ENCODE measurements at regions not wholly inside any gene's neighbourhood (a gene's known extent, or its start where the extent isn't known, plus 50 kb on each side); places are given as distances from the start of the nearest gene placed in this dataset.

GRCh38 chr3:6605227-6605626 lies 255.7 kb upstream of the GRM7 start:
- H3K4me1 ChIP-seq (ENCODE audit: control insufficient read depth, insufficient read depth, low read length): no peaks in the 10 kb centered on the region
- H3K27ac ChIP-seq (ENCODE audit: low read length): no peak overlapping the region
- no peaks in the 10 kb centered on the region for H3K36me3 ChIP-seq (ENCODE audit: control insufficient read depth, insufficient read depth, low read length)
- intact Hi-C loops (cut with micrococcal nuclease): no loop called here
- Mint-ChIP-seq H3K4me3 (no peak overlapping the region), H3K27ac (no peak overlapping the region), H3K9me3 (peaks cover 18 to 44% of the 10 kb centered on the region in 2 donors), H3K27me3 (ENCODE audit: low read depth in 2 of 2) (no peaks in the 10 kb centered on the region), H3K36me3 (peaks cover 15% of the 10 kb centered on the region), H3K4me1 (no peaks in the 10 kb centered on the region)
- TF ChIP-seq, protein P1, sequence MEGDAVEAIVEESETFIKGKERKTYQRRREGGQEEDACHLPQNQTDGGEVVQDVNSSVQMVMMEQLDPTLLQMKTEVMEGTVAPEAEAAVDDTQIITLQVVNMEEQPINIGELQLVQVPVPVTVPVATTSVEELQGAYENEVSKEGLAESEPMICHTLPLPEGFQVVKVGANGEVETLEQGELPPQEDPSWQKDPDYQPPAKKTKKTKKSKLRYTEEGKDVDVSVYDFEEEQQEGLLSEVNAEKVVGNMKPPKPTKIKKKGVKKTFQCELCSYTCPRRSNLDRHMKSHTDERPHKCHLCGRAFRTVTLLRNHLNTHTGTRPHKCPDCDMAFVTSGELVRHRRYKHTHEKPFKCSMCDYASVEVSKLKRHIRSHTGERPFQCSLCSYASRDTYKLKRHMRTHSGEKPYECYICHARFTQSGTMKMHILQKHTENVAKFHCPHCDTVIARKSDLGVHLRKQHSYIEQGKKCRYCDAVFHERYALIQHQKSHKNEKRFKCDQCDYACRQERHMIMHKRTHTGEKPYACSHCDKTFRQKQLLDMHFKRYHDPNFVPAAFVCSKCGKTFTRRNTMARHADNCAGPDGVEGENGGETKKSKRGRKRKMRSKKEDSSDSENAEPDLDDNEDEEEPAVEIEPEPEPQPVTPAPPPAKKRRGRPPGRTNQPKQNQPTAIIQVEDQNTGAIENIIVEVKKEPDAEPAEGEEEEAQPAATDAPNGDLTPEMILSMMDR (IDR thresholded peaks at IDR 0.05): no peak
- no peak for DNase-seq
- no peaks in the 10 kb centered on the region for H3K27me3 ChIP-seq (ENCODE audit: control insufficient read depth, insufficient read depth, low read length)
- no peak for ATAC-seq
- H3K4me3 ChIP-seq (ENCODE audit: low read length): no peak overlapping the region
- H3K9me3 ChIP-seq (ENCODE audit: control insufficient read depth, insufficient read depth, low read length): peaks cover 4% of the 10 kb centered on the region
- WGBS (ENCODE audit: insufficient coverage): 86% methylated on average over 2 of the region's 3 CpGs

- peaks cover 14 to 46% of the 10 kb centered on the region in 2 donors for H3K9me3 Mint-ChIP-seq
- intact Hi-C loops (cut with micrococcal nuclease): no loop called here
- no peak overlapping the region for H3K27ac ChIP-seq (ENCODE audit: low read length)
- peaks cover 15% of the 10 kb centered on the region for H3K36me3 Mint-ChIP-seq
- DNase-seq (no peak), ATAC-seq (no peak)
- no peaks in the 10 kb centered on the region for H3K27me3 ChIP-seq (ENCODE audit: control insufficient read depth, insufficient read depth, low read length)
- H3K27ac Mint-ChIP-seq: no peak overlapping the region
- H3K4me1 Mint-ChIP-seq: no peaks in the 10 kb centered on the region
- peaks cover 4% of the 10 kb centered on the region for H3K9me3 ChIP-seq (ENCODE audit: control insufficient read depth, insufficient read depth, low read length)
- TF ChIP-seq, protein P1 (IDR thresholded peaks at IDR 0.05): no peak
- WGBS (ENCODE audit: insufficient coverage): 83% methylated on average over 4 of the region's 4 CpGs
- no peak overlapping the region for H3K4me3 ChIP-seq (ENCODE audit: low read length)
- no peaks in the 10 kb centered on the region for H3K27me3 Mint-ChIP-seq (ENCODE audit: low read depth in 2 of 2)
- H3K4me1 ChIP-seq (ENCODE audit: control insufficient read depth, insufficient read depth, low read length): no peaks in the 10 kb centered on the region
- no peaks in the 10 kb centered on the region for H3K36me3 ChIP-seq (ENCODE audit: control insufficient read depth, insufficient read depth, low read length)
- H3K4me3 Mint-ChIP-seq: no peak overlapping the region
Measured at GRCh38 chr3:6608843-6609242, 252.1 kb upstream of the GRM7 start.

GRCh38 chr3:6612034-6612616 lies 248.8 kb upstream of the GRM7 start:
- peaks cover 18 to 37% of the 10 kb centered on the region in 2 donors for H3K9me3 Mint-ChIP-seq
- Histone ChIP-seq H3K27ac (ENCODE audit: low read length) (no peak overlapping the region), H3K4me3 (ENCODE audit: low read length) (no peak overlapping the region), H3K9me3 (ENCODE audit: control insufficient read depth, insufficient read depth, low read length) (peaks cover 6% of the 10 kb centered on the region), H3K4me1 (ENCODE audit: control insufficient read depth, insufficient read depth, low read length) (no peaks in the 10 kb centered on the region), H3K27me3 (ENCODE audit: control insufficient read depth, insufficient read depth, low read length) (no peaks in the 10 kb centered on the region), H3K36me3 (ENCODE audit: control insufficient read depth, insufficient read depth, low read length) (no peaks in the 10 kb centered on the region)
- TF ChIP-seq, protein P1 (IDR thresholded peaks at IDR 0.05): no peak
- no peaks in the 10 kb centered on the region for H3K27me3 Mint-ChIP-seq (ENCODE audit: low read depth in 2 of 2)
- no peak overlapping the region for H3K27ac Mint-ChIP-seq
- 100% methylated on average over 1 of the region's 4 CpGs for whole genome bisulfite sequencing (ENCODE audit: insufficient coverage)
- intact Hi-C loops (cut with micrococcal nuclease): no loop called here
- no peaks in the 10 kb centered on the region for H3K4me1 Mint-ChIP-seq
- H3K36me3 Mint-ChIP-seq: peaks cover 15% of the 10 kb centered on the region
- H3K4me3 Mint-ChIP-seq: no peak overlapping the region
- DNase-seq (no peak), ATAC-seq (no peak)

DNA sequence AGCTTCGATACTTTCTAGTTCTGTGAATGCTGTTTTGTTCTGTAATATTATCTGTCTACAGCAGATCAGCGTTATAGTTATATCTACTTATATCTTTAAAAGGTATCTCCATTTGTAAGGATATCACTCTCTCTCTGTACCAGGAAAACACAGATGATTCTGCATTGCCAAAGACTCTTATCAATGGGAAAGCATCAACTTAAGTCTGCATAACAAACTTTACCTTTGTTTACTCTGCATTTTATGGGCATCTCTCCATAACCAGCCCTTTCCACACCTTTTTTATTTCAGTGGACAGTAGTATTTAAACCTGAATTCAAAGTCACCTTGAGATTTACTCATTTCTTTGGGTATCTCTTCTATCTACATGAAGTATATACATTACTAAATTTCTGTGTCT lies 238.7 kb upstream of the GRM7 start:
- WGBS (ENCODE audit: insufficient coverage): 100% methylated on average over 1 of the region's 2 CpGs
- H3K4me1 Mint-ChIP-seq: no peaks in the 10 kb centered on the region
- H3K27me3 Mint-ChIP-seq (ENCODE audit: low read depth in 2 of 2): no peaks in the 10 kb centered on the region
- TF ChIP-seq, protein P1 (IDR thresholded peaks at IDR 0.05): no peak
- H3K36me3 ChIP-seq (ENCODE audit: control insufficient read depth, insufficient read depth, low read length): no peaks in the 10 kb centered on the region
- DNase-seq (no peak), ATAC-seq (no peak)
- H3K27ac ChIP-seq (ENCODE audit: low read length): no peak overlapping the region
- H3K27me3 ChIP-seq (ENCODE audit: control insufficient read depth, insufficient read depth, low read length): no peaks in the 10 kb centered on the region
- no peaks in the 10 kb centered on the region for H3K36me3 Mint-ChIP-seq
- H3K4me1 ChIP-seq (ENCODE audit: control insufficient read depth, insufficient read depth, low read length): no peaks in the 10 kb centered on the region
- H3K9me3 Mint-ChIP-seq: peaks cover 16 to 22% of the 10 kb centered on the region in 2 donors
- intact Hi-C loops (cut with micrococcal nuclease): no loop called here
- H3K27ac Mint-ChIP-seq: no peak overlapping the region
- peaks cover 4% of the 10 kb centered on the region for H3K9me3 ChIP-seq (ENCODE audit: control insufficient read depth, insufficient read depth, low read length)
- H3K4me3 ChIP-seq (ENCODE audit: low read length): no peak overlapping the region
- H3K4me3 Mint-ChIP-seq: no peak overlapping the region

Data from natural killer cell (primary cell).